WTC11 (cell line): ENCODE measurements at regions not wholly inside any gene's neighbourhood (a gene's known extent, or its start where the extent isn't known, plus 50 kb on each side); places are given as distances from the start of the nearest gene placed in this dataset.

Experiments
- ATAC-seq: fragments of 200-7000 bp; cut with Tn5 transposase; 2 replicates; pipeline ENCODE4 v1.10.0; 2021; ENCODE audit warnings: mild to moderate bottlenecking, moderate library complexity
- CTCF ChIA-PET: fragments of 300-600 bp; sonication (Branson Sonifier 250); formaldehyde crosslinking; loops from one replicate; lab custom pipeline; 2021; ENCODE audit warnings: antibody characterized with exemption; lab: Charles Lee
- POLR2A ChIA-PET: fragments of 350-600 bp; sonication (Branson Sonifier 250); formaldehyde crosslinking; loops from one replicate; lab custom pipeline; 2021; ENCODE audit warnings: antibody characterized with exemption; lab: Charles Lee
- DNase-seq: peaks from one replicate; pipeline ENCODE4 v3.0.0; 2021; ENCODE audit warnings: low spot score
- H3K27ac Mint-ChIP-seq: 2 replicates; pipeline ENCODE4 v1.8.0; 2021; ENCODE audit warnings: mixed read lengths
- H3K27me3 Mint-ChIP-seq: 2 replicates; pipeline ENCODE4 v1.8.0; 2021; ENCODE audit warnings: low read depth, mild to moderate bottlenecking, moderate library complexity, mixed read lengths
- H3K36me3 Mint-ChIP-seq: 2 replicates; pipeline ENCODE4 v1.8.0; 2021; ENCODE audit warnings: mixed read lengths
- H3K4me1 Mint-ChIP-seq: 2 replicates; pipeline ENCODE4 v1.8.0; 2022; ENCODE audit warnings: mixed read lengths
- H3K4me3 Mint-ChIP-seq: 2 replicates; pipeline ENCODE4 v1.8.0; 2021; ENCODE audit warnings: mild to moderate bottlenecking, moderate library complexity, mixed read lengths
- H3K9me3 Mint-ChIP-seq: 2 replicates; pipeline ENCODE4 v1.8.0; 2021; ENCODE audit warnings: mixed read lengths
- ARID4B ChIP-seq: sonication (generic); formaldehyde crosslinking; IDR thresholded peaks from 2 replicates; pipeline ENCODE4 v1.8.0; 2023; ENCODE audit warnings: missing genetic modification reagents, mild to moderate bottlenecking, borderline replicate concordance
- CBFB ChIP-seq: sonication (generic); formaldehyde crosslinking; IDR thresholded peaks from 2 replicates; pipeline ENCODE4 v1.8.1; 2022; ENCODE audit warnings: mild to moderate bottlenecking, low read depth, missing genetic modification reagents
- CDX4 ChIP-seq: fragments of 250-450 bp; sonication (Bioruptor Pico); IDR thresholded peaks from 2 replicates; pipeline ENCODE4 v1.9.0; 2021; ENCODE audit warnings: moderate library complexity, mild to moderate bottlenecking, inconsistent platforms, borderline replicate concordance
- ELF4 ChIP-seq: sonication (generic); formaldehyde crosslinking; IDR thresholded peaks from 2 replicates; pipeline ENCODE4 v1.8.1; 2022; ENCODE audit warnings: low read depth, mild to moderate bottlenecking, moderate library complexity, missing genetic modification reagents
- ESRRA ChIP-seq: sonication (generic); formaldehyde crosslinking; IDR thresholded peaks from 2 replicates; pipeline ENCODE4 v1.8.1; 2022; ENCODE audit warnings: mild to moderate bottlenecking, missing genetic modification reagents, borderline replicate concordance
- GABPB1 ChIP-seq: sonication (generic); formaldehyde crosslinking; IDR thresholded peaks from 2 replicates; pipeline ENCODE4 v1.8.1; 2023; ENCODE audit warnings: mild to moderate bottlenecking, missing genetic modification reagents
- HMGXB4 ChIP-seq: sonication (generic); formaldehyde crosslinking; IDR thresholded peaks from 2 replicates; pipeline ENCODE4 v1.8.1; 2023; ENCODE audit warnings: mild to moderate bottlenecking, moderate library complexity, missing genetic modification reagents
- MLX ChIP-seq: sonication (generic); formaldehyde crosslinking; IDR thresholded peaks from 2 replicates; pipeline ENCODE4 v1.8.1; 2023; ENCODE audit warnings: mild to moderate bottlenecking, missing genetic modification reagents, moderate library complexity
- NR1H2 ChIP-seq: sonication (generic); formaldehyde crosslinking; IDR thresholded peaks from 2 replicates; pipeline ENCODE4 v1.9.0; 2021; ENCODE audit warnings: mild to moderate bottlenecking, moderate library complexity, missing genetic modification reagents
- NR3C1 ChIP-seq: sonication (generic); formaldehyde crosslinking; conservative IDR thresholded peaks from 2 replicates; pipeline ENCODE4 v1.8.1; 2023; ENCODE audit warnings: low read depth, mild to moderate bottlenecking, missing genetic modification reagents
- RELA ChIP-seq: sonication (generic); formaldehyde crosslinking; IDR thresholded peaks from 2 replicates; pipeline ENCODE4 v1.8.1; 2022; ENCODE audit warnings: missing genetic modification reagents, mild to moderate bottlenecking, borderline replicate concordance
- RORB ChIP-seq: fragments of 250-450 bp; sonication (Bioruptor Pico); IDR thresholded peaks from 2 replicates; pipeline ENCODE4 v1.9.0; 2021; ENCODE audit warnings: mild to moderate bottlenecking
- SP1 ChIP-seq: sonication (generic); formaldehyde crosslinking; conservative IDR thresholded peaks from 2 replicates; pipeline ENCODE4 v1.8.1; 2022; ENCODE audit warnings: missing genetic modification reagents
- TEAD1 ChIP-seq: sonication (generic); formaldehyde crosslinking; IDR thresholded peaks from 2 replicates; pipeline ENCODE4 v1.8.0; 2022; ENCODE audit warnings: mild to moderate bottlenecking, missing genetic modification reagents
- ZBTB21 ChIP-seq: sonication (generic); formaldehyde crosslinking; IDR thresholded peaks from 2 replicates; pipeline ENCODE4 v1.8.1; 2023; ENCODE audit warnings: mild to moderate bottlenecking, missing genetic modification reagents, borderline replicate concordance
- ZMAT4 ChIP-seq: fragments of 250-450 bp; sonication (Bioruptor Pico); IDR thresholded peaks from 2 replicates; pipeline ENCODE4 v1.9.0; 2021; ENCODE audit warnings: mild to moderate bottlenecking
- ZNF423 ChIP-seq: fragments of 250-450 bp; sonication (Bioruptor Pico); IDR thresholded peaks from 2 replicates; pipeline ENCODE4 v2.1.2; 2022; ENCODE audit warnings: mild to moderate bottlenecking, moderate library complexity
- ZNF512 ChIP-seq: sonication (generic); formaldehyde crosslinking; IDR thresholded peaks from 2 replicates; pipeline ENCODE4 v1.8.1; 2022; ENCODE audit warnings: missing genetic modification reagents, borderline replicate concordance
- TF ChIP-seq, protein P1 (sequence below): sonication (generic); formaldehyde crosslinking; IDR thresholded peaks from 2 replicates; pipeline ENCODE4 v1.8.1; 2022; ENCODE audit warnings: mild to moderate bottlenecking, moderate library complexity, missing genetic modification reagents
- TF ChIP-seq, protein P2 (sequence below): sonication (generic); formaldehyde crosslinking; IDR thresholded peaks from 2 replicates; pipeline ENCODE4 v1.8.0; 2022; ENCODE audit warnings: mild to moderate bottlenecking, missing genetic modification reagents
- TF ChIP-seq, protein P3 (sequence below): sonication (generic); formaldehyde crosslinking; IDR thresholded peaks from 2 replicates; pipeline ENCODE4 v1.8.1; 2023; ENCODE audit warnings: mild to moderate bottlenecking, missing genetic modification reagents
- TF ChIP-seq, protein P4 (sequence below): fragments of 250-450 bp; sonication (Bioruptor Pico); IDR thresholded peaks from 2 replicates; pipeline ENCODE4 v2.1.2; 2022; ENCODE audit warnings: mild to moderate bottlenecking, moderate library complexity

DNA sequence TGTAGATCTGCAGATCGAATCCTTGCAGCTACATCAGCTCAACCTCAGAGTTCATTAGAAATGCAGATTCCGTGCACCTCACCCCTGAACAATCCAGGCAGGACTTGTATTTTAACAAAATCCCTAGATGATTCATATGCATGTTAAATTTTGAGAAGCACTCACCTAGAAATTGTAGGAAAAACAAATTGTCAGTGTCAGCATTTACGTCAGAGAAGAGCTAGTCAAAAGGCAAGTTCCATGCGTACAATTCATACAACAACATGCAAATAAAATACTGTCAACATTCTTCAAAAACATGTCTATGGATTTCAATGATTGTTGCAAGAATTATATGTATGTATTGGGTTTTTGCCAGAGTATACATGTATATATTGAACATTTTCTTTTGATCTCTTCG lies 504.5 kb downstream of the NLGN4X start (continued):
- TF ChIP-seq HMGXB4 (CRISPR knock-in tag) (no peak), ESRRA (CRISPR knock-in tag) (no peak), CDX4 (CRISPR knock-in tag) (no peak)
- TF ChIP-seq, protein P1, sequence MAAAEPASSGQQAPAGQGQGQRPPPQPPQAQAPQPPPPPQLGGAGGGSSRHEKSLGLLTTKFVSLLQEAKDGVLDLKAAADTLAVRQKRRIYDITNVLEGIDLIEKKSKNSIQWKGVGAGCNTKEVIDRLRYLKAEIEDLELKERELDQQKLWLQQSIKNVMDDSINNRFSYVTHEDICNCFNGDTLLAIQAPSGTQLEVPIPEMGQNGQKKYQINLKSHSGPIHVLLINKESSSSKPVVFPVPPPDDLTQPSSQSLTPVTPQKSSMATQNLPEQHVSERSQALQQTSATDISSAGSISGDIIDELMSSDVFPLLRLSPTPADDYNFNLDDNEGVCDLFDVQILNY (CRISPR knock-in tag), result no peak
- TF ChIP-seq, all 79 proteins: peak for 0

DNA sequence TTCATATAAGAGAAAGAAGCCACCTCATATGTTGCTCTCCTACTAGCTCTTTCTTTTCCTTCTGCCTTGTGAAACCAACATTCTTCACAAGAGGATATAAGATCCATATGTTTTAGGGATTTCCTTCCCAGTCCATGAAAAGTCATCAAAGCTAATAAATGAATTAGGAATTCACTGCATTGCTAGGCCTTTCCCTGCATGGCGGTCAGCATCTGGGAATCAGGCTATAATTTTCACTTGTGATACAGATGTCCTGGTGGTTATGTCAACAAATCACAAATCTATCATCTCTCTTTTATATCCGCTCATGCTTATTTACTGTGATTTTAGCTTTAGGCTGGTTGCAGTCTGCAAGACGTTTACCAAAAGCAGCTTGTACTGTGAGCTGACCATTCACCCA lies 510.0 kb downstream of the NLGN4X start:
- POLR2A ChIA-PET, result no interaction called here
- H3K27me3 Mint-ChIP-seq, result no peaks in the 10 kb centered on the region
- no peaks in the 10 kb centered on the region for H3K4me1 Mint-ChIP-seq
- no peak overlapping the region for H3K4me3 Mint-ChIP-seq
- no peak overlapping the region for H3K27ac Mint-ChIP-seq
- peaks cover 13% of the 10 kb centered on the region for H3K9me3 Mint-ChIP-seq
- DNase-seq (no peak), ATAC-seq (no peak)
- CTCF ChIA-PET, result no interaction called here
- H3K36me3 Mint-ChIP-seq, result no peaks in the 10 kb centered on the region
- TF ChIP-seq, protein P2, sequence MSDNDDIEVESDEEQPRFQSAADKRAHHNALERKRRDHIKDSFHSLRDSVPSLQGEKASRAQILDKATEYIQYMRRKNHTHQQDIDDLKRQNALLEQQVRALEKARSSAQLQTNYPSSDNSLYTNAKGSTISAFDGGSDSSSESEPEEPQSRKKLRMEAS (CRISPR knock-in tag), result no peak
- TF ChIP-seq ELF4 (CRISPR knock-in tag) (no peak), ZBTB21 (no peak), ZNF512 (CRISPR knock-in tag) (no peak), GABPB1 (CRISPR knock-in tag) (no peak), MLX (CRISPR knock-in tag) (no peak), ZNF423 (CRISPR knock-in tag) (no peak), TEAD1 (no peak), SP1 (CRISPR knock-in tag) (no peak), RORB (CRISPR knock-in tag) (no peak), NR1H2 (no peak), ARID4B (no peak), ZMAT4 (CRISPR knock-in tag) (no peak), CBFB (CRISPR knock-in tag) (no peak), NR3C1 (CRISPR knock-in tag) (no peak), RELA (CRISPR knock-in tag) (no peak)
- TF ChIP-seq, protein P3, sequence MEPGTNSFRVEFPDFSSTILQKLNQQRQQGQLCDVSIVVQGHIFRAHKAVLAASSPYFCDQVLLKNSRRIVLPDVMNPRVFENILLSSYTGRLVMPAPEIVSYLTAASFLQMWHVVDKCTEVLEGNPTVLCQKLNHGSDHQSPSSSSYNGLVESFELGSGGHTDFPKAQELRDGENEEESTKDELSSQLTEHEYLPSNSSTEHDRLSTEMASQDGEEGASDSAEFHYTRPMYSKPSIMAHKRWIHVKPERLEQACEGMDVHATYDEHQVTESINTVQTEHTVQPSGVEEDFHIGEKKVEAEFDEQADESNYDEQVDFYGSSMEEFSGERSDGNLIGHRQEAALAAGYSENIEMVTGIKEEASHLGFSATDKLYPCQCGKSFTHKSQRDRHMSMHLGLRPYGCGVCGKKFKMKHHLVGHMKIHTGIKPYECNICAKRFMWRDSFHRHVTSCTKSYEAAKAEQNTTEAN (CRISPR knock-in tag), result no peak
- TF ChIP-seq, protein P4, sequence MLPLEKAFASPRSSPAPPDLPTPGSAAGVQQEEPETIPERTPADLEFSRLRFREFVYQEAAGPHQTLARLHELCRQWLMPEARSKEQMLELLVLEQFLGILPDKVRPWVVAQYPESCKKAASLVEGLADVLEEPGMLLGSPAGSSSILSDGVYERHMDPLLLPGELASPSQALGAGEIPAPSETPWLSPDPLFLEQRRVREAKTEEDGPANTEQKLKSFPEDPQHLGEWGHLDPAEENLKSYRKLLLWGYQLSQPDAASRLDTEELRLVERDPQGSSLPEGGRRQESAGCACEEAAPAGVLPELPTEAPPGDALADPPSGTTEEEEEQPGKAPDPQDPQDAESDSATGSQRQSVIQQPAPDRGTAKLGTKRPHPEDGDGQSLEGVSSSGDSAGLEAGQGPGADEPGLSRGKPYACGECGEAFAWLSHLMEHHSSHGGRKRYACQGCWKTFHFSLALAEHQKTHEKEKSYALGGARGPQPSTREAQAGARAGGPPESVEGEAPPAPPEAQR (CRISPR knock-in tag), result no peak
